Osteocyte (in vitro differentiated cells): ENCODE measurements at regions not wholly inside any gene's neighbourhood (a gene's known extent, or its start where the extent isn't known, plus 50 kb on each side); places are given as distances from the start of the nearest gene placed in this dataset.
"Not testable (repeated sequence)": the region's sequence is repeated elsewhere in the genome, so short reads cannot be mapped to it uniquely, and the experiment has no call there.

Source experiments
- DNase-seq: peaks from one replicate; pipeline ENCODE4 v3.0.0; 2021; ENCODE audit warnings: mixed read lengths; ENCODE audit not compliant: unreplicated experiment; ENCODE audit errors: extremely low spot score
- H3K27ac Mint-ChIP-seq: one replicate; pipeline ENCODE4 v1.8.0; 2021; ENCODE audit warnings: mild to moderate bottlenecking, mixed read lengths; ENCODE audit not compliant: unreplicated experiment
- H3K27me3 Mint-ChIP-seq: one replicate; pipeline ENCODE4 v1.8.0; 2021; ENCODE audit warnings: mixed read lengths; ENCODE audit not compliant: unreplicated experiment
- H3K36me3 Mint-ChIP-seq: one replicate; pipeline ENCODE4 v1.8.0; 2021; ENCODE audit warnings: mixed read lengths; ENCODE audit not compliant: unreplicated experiment
- H3K4me1 Mint-ChIP-seq: one replicate; pipeline ENCODE4 v1.8.0; 2021; ENCODE audit warnings: mixed read lengths; ENCODE audit not compliant: unreplicated experiment
- H3K4me3 Mint-ChIP-seq: one replicate; pipeline ENCODE4 v1.8.0; 2021; ENCODE audit warnings: mild to moderate bottlenecking, moderate library complexity, mixed read lengths; ENCODE audit not compliant: unreplicated experiment
- H3K9me3 Mint-ChIP-seq: one replicate; pipeline ENCODE4 v1.8.0; 2021; ENCODE audit warnings: mixed read lengths; ENCODE audit not compliant: unreplicated experiment
- CTCF ChIP-seq: fragments of 200-600 bp; sonication (generic); IDR thresholded peaks from 2 replicates; pipeline ENCODE4 v1.5.0; 2021; ENCODE audit warnings: antibody characterized with exemption, mild to moderate bottlenecking, moderate library complexity

GRCh38 chr7:131673576-131673975, 117.1 kb upstream of the PODXL start:
- Mint-ChIP-seq H3K36me3 (no peaks in the 10 kb centered on the region), H3K4me3 (no peak overlapping the region), H3K27me3 (peaks cover 75% of the 10 kb centered on the region), H3K27ac (no peak overlapping the region), H3K4me1 (no peaks in the 10 kb centered on the region), H3K9me3 (no peaks in the 10 kb centered on the region)
- DNase-seq: no peak
- no peak for TF ChIP-seq CTCF

GRCh38 chr7:131670406-131670805, 114.0 kb upstream of the PODXL start:
- Mint-ChIP-seq H3K27me3 (peaks cover 77% of the 10 kb centered on the region), H3K36me3 (no peaks in the 10 kb centered on the region), H3K27ac (no peak overlapping the region), H3K4me1 (no peaks in the 10 kb centered on the region), H3K4me3 (no peak overlapping the region), H3K9me3 (no peaks in the 10 kb centered on the region)
- TF ChIP-seq CTCF: no peak
- DNase-seq: no peak

GRCh38 chr7:131667699-131668098, 111.3 kb upstream of the PODXL start:
- Mint-ChIP-seq H3K9me3 (no peaks in the 10 kb centered on the region), H3K36me3 (no peaks in the 10 kb centered on the region), H3K27ac (no peak overlapping the region), H3K4me1 (no peaks in the 10 kb centered on the region), H3K27me3 (peaks cover 57% of the 10 kb centered on the region), H3K4me3 (no peak overlapping the region)
- no peak for TF ChIP-seq CTCF
- DNase-seq: no peak

GRCh38 chr7:131665021-131665420, 108.6 kb upstream of the PODXL start:
- Mint-ChIP-seq H3K4me3 (no peak overlapping the region), H3K4me1 (no peaks in the 10 kb centered on the region), H3K27me3 (peaks cover 40% of the 10 kb centered on the region), H3K27ac (no peak overlapping the region), H3K9me3 (no peaks in the 10 kb centered on the region), H3K36me3 (no peaks in the 10 kb centered on the region)
- TF ChIP-seq CTCF: no peak
- DNase-seq: no peak

GRCh38 chr7:131664570-131664969, 108.1 kb upstream of the PODXL start:
- H3K27ac Mint-ChIP-seq: no peak overlapping the region
- TF ChIP-seq CTCF: no peak
- no peak for DNase-seq
- H3K4me1 Mint-ChIP-seq: no peaks in the 10 kb centered on the region
- H3K4me3 Mint-ChIP-seq: no peak overlapping the region
- H3K27me3 Mint-ChIP-seq: peaks cover 36% of the 10 kb centered on the region
- H3K9me3 Mint-ChIP-seq: no peaks in the 10 kb centered on the region
- no peaks in the 10 kb centered on the region for H3K36me3 Mint-ChIP-seq

- not testable (repeated sequence) for DNase-seq, H3K36me3 Mint-ChIP-seq, H3K4me3 Mint-ChIP-seq, H3K4me1 Mint-ChIP-seq, H3K9me3 Mint-ChIP-seq, H3K27ac Mint-ChIP-seq
- peaks cover 25% of the 10 kb centered on the region for H3K27me3 Mint-ChIP-seq
Observed at GRCh38 chr7:131662301-131662873, 106.0 kb upstream of the PODXL start.
